ENCODE measurements at regions not wholly inside any gene's neighbourhood (a gene's known extent, or its start where the extent isn't known, plus 50 kb on each side); places are given as distances from the start of the nearest gene placed in this dataset.

GRCh38 chr1:31524186-31524901 lies 52.0 kb upstream of the TINAGL1 start:
- POLR2A ChIA-PET = interaction anchor here (1.0 to 3.8 kb wide), 9 partner anchors 12 to 153 kb away, joined by 3 to 21 read pairs (median 6); no protein-coding TSS in a partner anchor
- Histone ChIP-seq H3K4me1 (ENCODE audit: insufficient read depth, low read length) (peaks cover 31% of the 10 kb centered on the region), H2AFZ (ENCODE audit: low read length) (no peak overlapping the region), H3K36me3 (replicated peaks in 1 of 2; ENCODE audit: control insufficient read depth in 1 of 2, insufficient read depth in 2 of 2, low read length in 2 of 2) (no peaks in the 10 kb centered on the region), H3K4me3 (replicated peaks in 1 of 3; ENCODE audit: insufficient read depth in 1 of 3, low read depth in 2 of 3, low read length in 3 of 3) (peak overlapping the region in 1 of 3 experiments; percentile 20; a peak in 1 of 6 replicates), H3K9me3 (ENCODE audit: low read length) (no peaks in the 10 kb centered on the region), H3K79me2 (ENCODE audit: insufficient read depth, low read length) (no peaks in the 10 kb centered on the region), H3K27ac (ENCODE audit: extremely low read length, insufficient read depth, low read length) (peak overlapping the region; percentile 69), H3K9ac (ENCODE audit: insufficient read depth, low read depth, low read length) (no peak overlapping the region), H4K20me1 (ENCODE audit: insufficient read depth, low read length) (no peaks in the 10 kb centered on the region), H3K4me2 (ENCODE audit: low read depth, low read length) (peak overlapping the region; percentile 58), H3K27me3 (ENCODE audit: control insufficient read depth in 1 of 2, insufficient read depth in 2 of 2, low read length in 2 of 2) (no peaks in the 10 kb centered on the region)
- intact Hi-C loops (cut with micrococcal nuclease; ENCODE audit: unreplicated experiment) (no loop called here), in situ Hi-C loops (cut with HindIII; ENCODE audit: extremely low pct_ligation_motif_present, low pct_unique_long_range_greater_than_20kb) (no loop called here)
- FAIRE-seq = peak; percentile 71
- peak; percentile 67 for ATAC-seq
- WGBS (ENCODE audit: low lambda C conversion rate) = 28% methylated on average over 15 of the region's 15 CpGs
- CTCF ChIA-PET (ENCODE audit: low intra/inter-chr PET ratio, low total read pairs) = no interaction called here
- DNase-seq (ENCODE audit: low spot score) = no peak
- BruUV-seq (replicated peaks) = no TSS peak
- no peak for TF ChIP-seq SMC3 (IDR thresholded peaks at IDR 0.05; ENCODE audit: low read length)
- no peak for TF ChIP-seq ZNF143 (CRISPR knock-in tag; IDR thresholded peaks at IDR 0.05)
- TF ChIP-seq CEBPB (IDR thresholded peaks at IDR 0.05; ENCODE audit: borderline replicate concordance, low read depth, low read length) = peak; percentile 77
- TF ChIP-seq ZNF691 (CRISPR knock-in tag; IDR thresholded peaks at IDR 0.05; ENCODE audit: borderline replicate concordance, low read depth) = no peak
- TF ChIP-seq EHMT2 (IDR thresholded peaks at IDR 0.05; ENCODE audit: borderline replicate concordance, low read depth, low read length) = no peak
- TF ChIP-seq RFX1 (IDR thresholded peaks at IDR 0.05) = no peak
- TF ChIP-seq RNF219 (CRISPR knock-in tag; IDR thresholded peaks at IDR 0.05) = no peak
- TF ChIP-seq ZNF687 (CRISPR knock-in tag; IDR thresholded peaks at IDR 0.05) = peak; percentile 15; the same call in 1 of the 2 replicates
- no peak for TF ChIP-seq ZNF17 (CRISPR knock-in tag; IDR thresholded peaks at IDR 0.05)
- no peak for TF ChIP-seq AFF4 (CRISPR knock-in tag; IDR thresholded peaks at IDR 0.05)
- no peak for TF ChIP-seq IRF9 (CRISPR knock-in tag; IDR thresholded peaks at IDR 0.05; ENCODE audit: borderline replicate concordance)

Data from HepG2 (cell line).